GM18867 (cell line): ENCODE measurements at regions not wholly inside any gene's neighbourhood (a gene's known extent, or its start where the extent isn't known, plus 50 kb on each side); places are given as distances from the start of the nearest gene placed in this dataset.

Experiments
- ATAC-seq: cut with Tn5 transposase; IDR thresholded peaks from one replicate; pipeline ENCODE4 v1.9.1; 2021; ENCODE audit warnings: mild to moderate bottlenecking, moderate library complexity; ENCODE audit not compliant: unreplicated experiment

DNA sequence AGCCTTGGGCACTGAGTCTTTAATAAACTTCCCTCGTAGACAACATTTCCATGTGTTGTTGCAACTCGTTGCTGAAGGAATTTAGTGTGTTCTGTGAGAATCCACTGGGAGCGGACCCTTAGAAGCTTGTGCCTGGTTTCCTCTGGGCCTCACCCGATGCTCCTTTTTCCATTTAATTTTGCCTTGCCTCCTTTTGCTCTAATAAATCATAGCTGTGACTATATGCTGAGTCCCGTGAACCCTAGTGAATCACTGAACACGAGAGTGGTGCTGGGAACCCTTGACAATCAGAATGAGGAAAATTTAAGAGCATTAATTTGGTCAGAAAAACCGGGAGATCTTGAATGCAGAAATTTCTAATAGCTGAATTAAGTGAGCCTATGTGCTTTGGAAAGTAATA is 291.1 kb upstream of the ZNF608 start:
- ATAC-seq = no peak

DNA sequence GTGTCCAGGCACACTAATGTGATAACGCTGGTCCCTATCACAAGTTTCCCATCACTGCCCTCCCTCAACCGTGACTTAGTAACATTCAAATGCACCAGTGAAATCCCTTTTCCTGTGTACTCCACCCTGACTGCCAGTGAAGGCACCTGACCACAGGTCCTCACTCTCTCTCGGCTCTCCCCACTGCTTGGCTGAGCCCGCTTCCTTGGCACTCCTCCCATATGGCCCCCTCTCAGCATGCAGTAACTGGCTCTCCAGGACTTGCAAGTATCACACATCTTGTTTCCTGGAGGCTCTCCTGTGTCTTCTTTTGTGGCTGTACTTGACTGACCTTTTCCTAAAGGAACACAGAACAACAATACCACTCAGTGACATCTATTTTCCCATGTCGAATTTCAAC is 292.0 kb upstream of the ZNF608 start:
- ATAC-seq = no peak

DNA sequence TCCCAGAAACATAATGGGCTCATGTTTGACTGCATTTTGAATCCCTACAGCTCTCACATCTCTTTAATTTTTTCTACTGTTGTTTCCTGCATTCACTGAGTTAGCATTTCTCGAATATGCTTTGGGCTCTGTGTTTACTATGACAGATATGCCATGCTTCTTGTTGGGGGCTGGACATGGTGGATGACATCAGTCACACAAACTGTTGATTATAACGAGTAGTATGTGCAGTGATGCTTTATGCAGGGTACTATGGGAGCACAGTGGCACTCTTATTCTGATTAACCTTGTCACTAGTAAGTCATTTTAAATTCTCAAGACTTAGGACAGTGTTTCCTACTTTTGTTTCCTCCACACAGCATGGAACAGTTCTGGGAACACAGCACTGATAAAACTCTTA is 295.4 kb upstream of the ZNF608 start:
- ATAC-seq = no peak

DNA sequence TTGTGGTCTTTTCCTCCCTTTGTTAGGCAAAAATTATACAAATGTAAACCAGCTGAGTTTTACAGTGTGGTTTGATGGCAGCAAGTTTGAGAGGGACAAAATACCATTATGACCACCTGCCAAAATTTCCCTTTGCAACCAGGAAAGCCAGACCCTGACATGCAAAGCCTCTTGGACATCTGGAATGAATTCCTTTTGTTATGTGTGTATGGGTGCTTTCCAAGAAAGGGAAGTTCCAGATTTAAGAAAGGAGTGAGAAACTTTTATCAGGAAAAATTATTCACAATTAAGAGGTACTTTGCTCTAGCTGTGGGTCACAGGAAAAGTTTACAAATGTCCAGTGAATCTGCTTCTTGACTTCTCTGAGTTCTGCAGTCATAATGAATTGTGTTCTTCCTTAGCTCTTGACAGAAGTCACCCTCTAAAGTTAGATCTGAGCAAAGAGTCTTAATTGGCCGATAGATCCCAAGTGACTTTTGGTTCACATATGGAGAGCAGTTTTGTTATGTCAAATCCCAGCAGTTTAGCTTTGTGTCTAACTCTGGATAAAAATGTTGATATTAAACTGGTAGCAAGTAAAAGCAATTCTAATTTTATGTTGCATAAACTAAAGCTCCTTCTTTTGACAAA is 295.9 kb upstream of the ZNF608 start:
- ATAC-seq = no peak

DNA sequence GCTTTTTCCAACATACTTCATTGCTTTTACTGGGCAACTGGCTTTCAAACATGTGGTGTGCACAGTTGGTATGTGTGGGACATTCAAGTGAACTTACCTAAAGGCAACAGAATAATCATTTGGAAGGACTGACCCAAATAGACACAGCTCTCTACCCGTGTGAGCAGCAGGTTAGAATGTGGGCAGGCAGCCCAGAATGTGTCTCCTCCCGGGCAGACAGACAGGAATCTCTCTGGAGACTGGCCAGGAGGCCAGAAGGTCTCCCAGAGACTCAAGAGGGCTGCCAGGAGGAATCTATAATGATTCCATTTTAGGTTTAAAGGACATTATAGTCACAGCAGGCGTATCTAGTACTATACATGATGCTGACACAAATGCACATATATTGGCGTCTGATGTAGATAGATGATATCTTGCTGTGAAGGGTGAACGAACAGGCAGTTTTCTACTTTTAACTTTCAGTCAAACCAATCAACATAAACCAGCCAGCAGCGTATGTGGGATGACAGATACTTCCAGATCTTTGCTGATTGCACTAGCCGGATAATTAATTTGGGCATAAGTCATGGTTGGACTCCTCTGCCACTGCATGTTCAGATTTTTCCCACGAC is 297.4 kb upstream of the ZNF608 start:
- no peak for ATAC-seq

DNA sequence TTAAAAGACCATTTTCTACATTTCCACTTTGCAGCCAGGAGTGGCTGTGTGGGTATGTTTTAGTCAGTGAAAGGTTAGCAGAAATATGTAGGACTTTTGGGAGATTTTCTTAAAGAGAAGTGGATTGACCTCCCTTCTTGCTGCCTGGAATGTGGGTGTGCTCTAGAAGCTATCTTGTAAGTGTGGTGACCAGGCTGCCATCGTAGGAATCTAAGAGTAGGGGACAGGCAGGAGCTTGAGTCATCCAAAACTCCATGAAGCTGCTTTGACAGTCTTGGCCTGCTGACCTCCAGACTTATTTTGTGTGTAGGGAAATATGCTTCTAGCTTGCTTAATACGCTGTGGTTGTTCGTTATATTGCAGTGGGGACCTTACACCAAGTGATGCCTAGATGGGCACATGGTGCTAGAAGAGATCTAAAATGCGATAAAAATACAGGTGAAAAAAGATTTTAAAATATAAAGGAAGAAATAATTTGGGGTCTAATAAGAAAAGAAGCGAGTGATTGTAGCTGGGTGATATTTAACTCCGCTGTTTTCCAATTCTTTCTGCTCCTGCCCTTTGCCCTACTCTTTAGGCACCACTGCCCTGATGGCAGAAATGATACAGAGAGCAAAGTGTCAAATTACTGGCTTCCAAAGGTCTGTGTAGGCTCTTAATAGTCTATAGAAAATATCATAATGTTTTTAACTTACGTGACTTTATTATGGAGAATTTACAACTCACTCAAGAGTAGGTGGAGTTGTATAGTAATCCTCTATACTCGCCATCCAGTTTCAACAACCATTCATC is 298.2 kb upstream of the ZNF608 start:
- no peak for ATAC-seq

DNA sequence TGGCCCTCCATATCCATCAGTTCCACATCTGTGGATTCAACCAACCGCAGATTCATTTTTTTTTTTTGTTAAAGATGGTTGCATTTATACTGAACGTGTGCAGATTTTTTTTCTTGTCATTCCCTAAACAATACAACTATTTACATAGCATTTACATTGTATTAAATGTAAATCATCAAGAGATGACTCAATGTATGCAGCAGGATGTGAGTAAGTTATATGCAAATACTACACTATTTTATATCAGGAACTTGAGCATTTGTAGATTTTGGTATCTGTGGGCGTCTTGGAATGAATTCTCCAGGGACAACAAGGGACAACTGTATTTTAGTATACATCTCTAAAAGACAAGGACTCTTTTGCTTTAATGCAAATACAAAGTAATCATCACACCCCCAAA is 299.2 kb upstream of the ZNF608 start:
- ATAC-seq = no peak

DNA sequence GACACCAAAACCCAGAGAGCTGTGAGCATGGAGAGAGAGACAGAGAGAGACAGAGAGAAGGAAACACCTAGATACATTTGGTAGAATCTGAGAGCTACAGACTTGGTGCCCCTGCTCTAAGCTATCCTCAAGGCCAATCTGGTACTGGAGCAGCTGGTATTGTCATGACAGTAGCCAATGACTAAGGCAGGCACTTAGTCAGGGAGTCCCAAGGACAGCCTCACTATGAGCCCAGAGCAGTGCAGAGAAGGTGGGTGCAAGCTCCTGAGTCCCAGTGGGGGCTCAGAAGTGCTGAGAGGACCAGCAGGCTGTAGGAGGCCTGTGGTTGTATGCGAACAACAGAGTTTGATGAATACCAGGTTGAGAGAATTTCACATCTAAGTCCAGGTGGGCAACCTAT is 300.4 kb upstream of the ZNF608 start:
- no peak for ATAC-seq

DNA sequence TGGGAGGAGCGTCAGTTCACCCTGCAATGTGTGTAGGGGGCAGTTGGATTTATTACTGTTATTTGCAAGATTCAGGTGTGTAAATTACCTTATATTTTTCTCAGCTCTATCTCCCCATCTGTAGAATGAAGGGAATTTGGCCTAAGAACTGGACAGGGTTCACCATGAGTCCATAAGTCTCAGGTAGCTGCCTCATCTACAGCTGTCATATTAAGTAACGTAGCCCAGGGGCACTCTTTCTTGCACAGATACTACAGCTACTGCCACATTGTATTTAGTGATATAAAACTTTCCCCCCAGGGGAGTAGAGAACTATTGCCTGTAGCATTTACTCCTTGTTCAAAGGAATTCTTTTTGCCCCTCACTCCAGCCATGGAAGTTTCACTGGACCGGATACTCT is 301.4 kb upstream of the ZNF608 start:
- no peak for ATAC-seq

DNA sequence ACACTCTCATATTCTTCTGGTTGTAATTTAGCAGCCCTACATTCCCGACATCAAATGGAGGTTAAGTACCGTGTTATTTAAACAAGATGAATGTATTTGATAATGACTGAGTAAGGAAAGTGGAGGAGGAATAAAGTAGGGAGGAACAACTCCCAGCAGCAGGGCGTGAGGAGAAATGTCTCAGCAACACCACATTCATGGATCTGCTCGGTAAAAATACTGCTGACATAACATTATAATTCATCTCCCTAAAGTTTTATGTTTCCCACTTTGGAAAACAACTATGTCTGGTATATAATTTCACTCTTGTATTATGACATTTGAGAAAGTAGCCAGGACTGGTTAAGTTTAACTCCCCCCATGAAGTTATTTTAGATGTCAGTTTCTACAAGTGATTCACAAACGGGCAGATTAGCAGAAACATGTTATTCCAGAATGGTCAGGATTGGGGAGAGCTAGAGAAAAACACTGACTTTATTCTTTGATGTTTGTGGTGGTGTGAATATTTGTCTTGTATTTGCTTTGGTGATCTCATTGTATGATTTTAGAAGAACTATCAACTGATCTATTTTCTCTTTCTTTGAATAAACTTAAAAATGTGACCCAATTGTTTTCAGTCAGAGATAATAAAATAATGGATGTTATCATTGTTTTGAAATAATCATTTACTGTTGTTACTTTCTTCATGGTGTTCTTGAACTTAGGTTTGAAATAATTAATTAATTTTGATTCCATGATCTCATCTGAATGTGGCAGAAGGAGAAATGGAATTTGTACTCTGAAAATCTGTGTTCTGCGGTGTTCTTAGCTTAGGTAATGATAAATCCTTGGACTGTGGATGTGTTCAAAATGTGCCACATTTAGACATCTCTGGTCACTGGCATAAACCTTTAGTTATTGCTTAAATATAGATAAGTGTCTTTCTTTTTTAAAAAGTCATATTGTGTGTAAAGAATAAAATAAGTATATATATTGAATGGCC is 303.6 kb upstream of the ZNF608 start:
- no peak for ATAC-seq

DNA sequence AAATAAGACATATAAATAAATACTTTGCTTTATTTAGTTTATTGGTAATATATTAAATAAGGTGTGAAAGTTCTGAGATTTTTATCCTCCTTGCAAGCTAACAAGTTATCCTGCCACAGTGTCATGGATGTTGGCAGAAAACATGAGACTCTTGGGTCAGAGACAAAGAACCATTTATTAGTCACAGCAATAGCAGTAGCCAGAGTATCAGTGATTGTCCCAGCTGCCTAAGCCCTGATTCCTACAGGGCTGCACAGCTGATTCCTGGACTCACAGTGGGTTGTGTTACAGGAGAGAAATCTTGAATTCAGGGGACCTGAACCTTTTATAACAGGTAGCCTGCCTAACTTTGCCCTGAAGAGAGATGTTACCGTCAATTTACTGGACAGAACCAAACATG is 304.5 kb upstream of the ZNF608 start:
- ATAC-seq = no peak

DNA sequence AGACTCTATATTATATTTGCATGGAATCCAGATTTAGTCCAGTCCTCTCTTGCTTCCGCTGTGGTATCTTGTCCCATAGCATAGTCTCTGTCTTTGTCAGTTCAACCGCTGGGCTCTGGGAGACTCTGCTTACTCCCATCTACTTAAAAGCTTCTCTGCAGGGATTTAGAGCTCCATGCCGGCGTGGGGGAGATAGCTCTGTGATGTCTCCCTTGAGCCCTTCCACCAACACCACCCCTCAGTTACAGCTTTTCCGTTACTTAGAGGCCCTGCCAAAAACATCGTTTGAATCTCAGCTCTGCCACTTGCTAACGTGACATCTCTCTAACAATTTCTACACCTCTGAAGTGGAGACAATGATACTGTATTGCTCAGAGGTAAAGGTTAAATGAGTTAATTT is 306.1 kb upstream of the ZNF608 start:
- no peak for ATAC-seq

DNA sequence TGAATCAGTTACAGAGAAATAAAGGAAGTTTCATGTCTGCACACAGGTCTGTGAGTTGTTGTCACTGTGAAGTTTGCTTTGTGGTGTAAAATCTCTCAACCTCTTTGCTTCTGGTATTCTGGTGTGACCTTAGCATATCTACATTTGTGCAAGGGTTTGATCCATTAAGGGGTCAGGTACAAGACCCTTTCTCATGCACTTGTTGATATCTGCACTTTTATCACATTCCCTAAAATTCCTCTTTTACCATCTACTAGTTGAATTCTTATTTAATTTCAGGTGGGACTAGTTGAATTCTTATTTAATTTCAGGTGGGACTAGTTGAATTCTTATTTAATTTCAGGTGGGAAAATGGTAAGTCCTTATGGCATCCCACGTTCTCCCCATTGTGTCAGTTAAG is 306.7 kb upstream of the ZNF608 start:
- ATAC-seq = no peak

DNA sequence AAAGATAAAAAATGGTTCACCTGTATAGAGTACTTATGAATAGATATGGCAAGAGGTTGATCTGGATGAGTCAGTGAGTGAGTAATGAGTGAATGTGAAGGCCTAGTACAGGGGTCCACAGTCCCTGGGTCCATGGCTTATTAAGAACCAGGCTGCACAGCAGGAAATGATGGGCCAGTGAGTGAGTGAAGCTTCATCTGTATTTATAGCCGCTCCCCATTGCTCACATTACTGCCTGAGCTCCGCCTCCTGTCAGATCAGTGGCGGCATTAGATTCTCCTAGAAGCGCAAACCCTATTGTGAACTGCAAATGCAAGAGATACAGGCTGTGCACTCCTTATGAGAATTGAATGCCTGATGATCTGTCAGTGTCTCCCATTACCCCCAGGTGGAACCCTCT is 307.7 kb upstream of the ZNF608 start:
- no peak for ATAC-seq

DNA sequence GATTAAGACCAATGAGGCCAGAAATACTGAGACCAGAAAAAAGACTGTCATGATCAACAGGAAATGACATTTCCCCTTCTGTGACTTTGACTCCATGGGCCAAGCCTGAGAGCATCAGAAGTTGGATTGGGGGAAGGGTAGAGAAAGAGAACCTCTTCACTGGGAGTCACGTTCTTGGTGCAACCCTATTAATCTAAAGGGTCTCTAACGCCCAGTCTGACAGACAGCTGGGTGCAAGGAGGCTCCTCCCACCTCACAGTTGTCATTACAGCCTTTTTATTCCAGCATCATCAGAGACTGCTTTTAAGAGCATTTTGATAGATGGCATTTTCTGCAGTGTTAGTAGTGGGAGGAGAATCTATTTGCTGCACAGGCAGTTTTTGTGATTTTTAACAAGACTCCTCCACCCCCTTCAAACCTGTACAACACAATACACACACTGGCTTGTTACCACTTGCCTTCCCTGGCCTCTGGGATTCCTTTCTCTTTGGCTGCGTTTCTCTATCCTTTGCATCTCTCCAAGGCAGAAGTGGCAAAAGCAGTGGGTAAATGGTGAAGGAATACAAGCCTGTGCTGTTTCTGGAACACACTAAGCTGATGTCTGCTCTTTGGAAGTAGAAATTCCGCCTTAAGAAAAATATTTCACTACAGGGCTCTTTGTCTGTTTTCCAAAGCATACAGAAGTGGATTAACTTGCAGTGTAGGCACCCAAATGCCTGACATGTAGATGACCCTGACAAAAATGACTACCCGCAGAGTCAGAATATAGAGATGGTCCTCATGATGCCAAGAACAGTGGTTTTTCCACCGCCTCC is 310.4 kb upstream of the ZNF608 start:
- no peak for ATAC-seq

DNA sequence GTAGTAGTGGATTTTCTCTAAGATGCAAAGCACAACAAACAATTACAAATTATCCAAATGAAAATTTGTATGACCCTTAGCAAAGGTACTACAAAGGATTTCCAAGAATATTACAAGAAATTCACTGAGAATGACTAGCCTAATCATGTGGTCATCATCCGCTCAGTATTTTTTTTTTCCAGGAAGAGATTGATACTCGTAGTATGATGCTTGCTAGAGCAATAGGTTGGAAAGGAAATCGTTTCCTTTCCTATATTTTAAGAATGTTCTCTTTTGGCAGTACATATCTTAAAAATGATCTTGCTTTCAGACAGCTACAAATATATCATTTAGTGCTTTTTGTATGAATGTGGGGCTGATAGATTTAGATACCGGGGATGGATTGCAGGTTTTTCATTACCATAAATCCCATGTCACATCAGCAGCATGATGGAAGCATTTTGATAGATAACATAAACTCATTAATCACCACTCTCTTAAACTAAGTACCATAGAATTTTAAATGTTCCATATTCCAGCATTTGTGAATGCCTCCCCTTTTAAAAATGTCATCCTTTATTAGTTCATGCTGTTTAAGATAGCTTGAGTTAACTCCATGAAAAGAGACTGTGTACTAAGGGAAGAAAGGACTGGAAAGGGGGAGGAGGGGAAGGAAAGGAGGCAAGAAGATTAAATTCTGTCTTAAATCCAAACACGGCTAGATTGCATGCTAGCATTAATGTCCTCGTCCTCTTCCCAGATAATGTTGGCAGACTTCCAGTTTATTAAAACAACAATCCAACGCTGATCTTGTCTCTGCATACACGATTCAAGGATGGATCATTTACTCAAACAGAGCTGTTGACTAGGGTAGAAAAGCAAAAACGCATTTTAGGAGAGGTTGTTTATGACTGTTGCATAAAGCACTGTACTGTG is 311.7 kb upstream of the ZNF608 start:
- no peak for ATAC-seq

DNA sequence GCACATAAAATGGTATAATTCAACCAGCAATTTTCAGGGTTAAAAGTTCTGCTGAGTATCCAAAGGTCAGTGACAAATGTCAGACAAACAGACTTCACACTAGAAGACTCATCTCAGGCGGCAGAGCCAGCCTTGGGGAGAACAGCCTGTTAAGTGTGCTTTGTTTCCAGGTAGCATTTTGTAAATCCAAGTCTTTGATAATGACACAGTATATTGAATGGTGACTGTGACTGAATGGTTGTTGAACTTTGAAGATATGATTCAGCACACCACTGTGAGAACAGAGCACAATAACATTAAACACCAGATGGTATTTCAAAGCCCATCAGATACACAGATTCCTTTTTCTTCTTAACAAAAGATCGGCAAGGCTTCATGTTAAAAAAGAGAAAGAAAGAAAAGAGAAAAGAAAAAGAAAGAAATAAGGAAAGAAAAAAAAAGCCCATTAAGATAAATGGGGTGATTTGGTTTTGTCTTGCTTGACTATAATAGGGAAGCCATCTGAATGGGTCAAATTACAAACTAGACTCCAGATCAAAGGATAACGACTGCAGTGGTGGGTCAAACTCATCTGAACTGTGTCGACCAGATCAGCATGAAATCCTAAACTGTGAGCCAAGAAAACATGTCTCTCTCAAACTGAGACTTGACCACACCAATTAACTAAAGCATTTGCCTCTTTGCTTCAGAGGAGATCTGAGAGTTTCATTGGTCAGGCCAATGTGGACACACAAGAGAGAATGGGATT is 313.0 kb upstream of the ZNF608 start:
- no peak for ATAC-seq

DNA sequence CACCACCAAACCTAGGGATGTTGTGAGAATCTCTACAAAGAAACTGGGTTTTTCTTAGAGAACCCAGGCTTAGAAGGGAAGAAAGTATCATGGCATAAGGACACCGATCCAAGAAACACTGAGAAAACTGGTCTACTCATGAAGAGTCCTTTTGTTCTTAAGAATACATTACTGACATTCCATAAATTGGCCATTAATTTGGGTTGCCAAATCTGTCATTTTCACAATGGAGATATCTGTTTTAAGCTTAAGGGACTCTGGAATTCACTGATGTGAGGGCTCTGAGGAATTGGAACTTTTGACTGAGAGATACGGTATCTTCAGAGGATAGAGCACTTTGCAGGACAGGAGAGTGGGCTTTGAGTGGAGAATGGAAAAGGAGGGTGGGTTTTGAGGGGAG is 315.3 kb upstream of the ZNF608 start:
- ATAC-seq = no peak
